Endodermal cell (in vitro differentiated cells): ENCODE measurements at regions not wholly inside any gene's neighbourhood (a gene's known extent, or its start where the extent isn't known, plus 50 kb on each side); places are given as distances from the start of the nearest gene placed in this dataset.

ENCODE experiments used
- DNase-seq: peaks from one replicate; pipeline ENCODE4 v3.0.0-alpha.2; 2017
- H3K27ac ChIP-seq: 2 replicates; pipeline ENCODE4 v1.5.1; 2013; ENCODE audit warnings: mild to moderate bottlenecking, low read depth, low read length, moderate library complexity
- H3K27me3 ChIP-seq: 2 replicates; pipeline ENCODE4 v1.6.1; 2013; ENCODE audit warnings: mild to moderate bottlenecking, low read length, moderate library complexity; ENCODE audit not compliant: insufficient read depth, control insufficient read depth, poor library complexity, severe bottlenecking
- H3K36me3 ChIP-seq: 2 replicates; pipeline ENCODE4 v1.7.0; 2013; ENCODE audit warnings: mild to moderate bottlenecking, low read length, moderate library complexity; ENCODE audit not compliant: control insufficient read depth, insufficient read depth
- H3K4me1 ChIP-seq: one replicate; pipeline ENCODE4 v1.7.0; 2013; ENCODE audit warnings: low read length; ENCODE audit not compliant: control insufficient read depth, insufficient read depth
- H3K4me3 ChIP-seq: 2 replicates; pipeline ENCODE4 v1.5.1; 2013; ENCODE audit warnings: mild to moderate bottlenecking, low read length, moderate library complexity
- H3K9ac ChIP-seq: 2 replicates; pipeline ENCODE4 v1.6.1; 2013; ENCODE audit warnings: mild to moderate bottlenecking, low read length, moderate library complexity; ENCODE audit not compliant: poor library complexity, severe bottlenecking; ENCODE audit errors: extremely low read depth
- H3K9me3 ChIP-seq: 2 replicates; pipeline ENCODE4 v1.6.1; 2013; ENCODE audit warnings: mild to moderate bottlenecking, low read length, moderate library complexity; ENCODE audit not compliant: control insufficient read depth
- H3K27ac Mint-ChIP-seq: 2 replicates; pipeline ENCODE4 v1.8.0; 2020; ENCODE audit warnings: mixed read lengths
- H3K27me3 Mint-ChIP-seq: 2 replicates; pipeline ENCODE4 v1.8.0; 2021; ENCODE audit warnings: mild to moderate bottlenecking, mixed read lengths; ENCODE audit not compliant: insufficient read depth
- H3K36me3 Mint-ChIP-seq: 2 replicates; pipeline ENCODE4 v1.8.0; 2020; ENCODE audit warnings: low read depth, mixed read lengths
- H3K4me1 Mint-ChIP-seq: 2 replicates; pipeline ENCODE4 v1.8.0; 2020; ENCODE audit warnings: mixed read lengths
- H3K4me3 Mint-ChIP-seq: 2 replicates; pipeline ENCODE4 v1.8.0; 2020; ENCODE audit warnings: mild to moderate bottlenecking, moderate library complexity, mixed read lengths
- H3K9me3 Mint-ChIP-seq: 2 replicates; pipeline ENCODE4 v1.8.0; 2020; ENCODE audit warnings: mild to moderate bottlenecking, mixed read lengths
- CTCF ChIP-seq: fragments of 200-600 bp; sonication (generic); conservative IDR thresholded peaks from 2 replicates; pipeline ENCODE4 v1.5.0; 2021; ENCODE audit warnings: antibody characterized with exemption, mild to moderate bottlenecking
- WGBS, 2 experiments: methylation state at CpG; one replicate each; pipeline versions ENCODE4 v1.1.5 to v1.1.7; 2013; ENCODE audit warnings: missing lambda C conversion rate in 2 of 2, mixed read lengths in 1 of 2; ENCODE audit not compliant: insufficient coverage in 1 of 2, insufficient read length in 1 of 2; 5-methylcytosine and 5-hydroxymethylcytosine counted together

GRCh38 chr6:127641905-127642304 lies 64.9 kb downstream of the C6orf58 start:
- no peak overlapping the region for H3K4me3 Mint-ChIP-seq
- Histone ChIP-seq H3K4me3 (no peak overlapping the region), H3K9ac (no peak overlapping the region), H3K27ac (no peak overlapping the region), H3K9me3 (no peaks in the 10 kb centered on the region), H3K4me1 (no peaks in the 10 kb centered on the region), H3K36me3 (no peaks in the 10 kb centered on the region), H3K27me3 (no peaks in the 10 kb centered on the region)
- no peaks in the 10 kb centered on the region for H3K4me1 Mint-ChIP-seq
- H3K9me3 Mint-ChIP-seq: no peaks in the 10 kb centered on the region
- H3K27ac Mint-ChIP-seq: no peak overlapping the region
- no peaks in the 10 kb centered on the region for H3K27me3 Mint-ChIP-seq
- peak; percentile 80 for TF ChIP-seq CTCF
- no peaks in the 10 kb centered on the region for H3K36me3 Mint-ChIP-seq
- WGBS, 2 experiments: 47 to 68% methylated on average over 4 to 7 of the region's 7 CpGs
- DNase-seq: peak; percentile 75
